Choroid plexus epithelial cell (primary cell): ENCODE measurements at regions not wholly inside any gene's neighbourhood (a gene's known extent, or its start where the extent isn't known, plus 50 kb on each side); places are given as distances from the start of the nearest gene placed in this dataset.
"Not testable (repeated sequence)": the region's sequence is repeated elsewhere in the genome, so short reads cannot be mapped to it uniquely, and the experiment has no call there.

ENCODE experiments used
- DNase-seq: peaks from one replicate; pipeline ENCODE4 v3.0.0-alpha.2; 2010; ENCODE audit warnings: low read depth
- H3K4me3 ChIP-seq: 2 replicates; pipeline ENCODE4 v1.5.1; 2011; ENCODE audit warnings: low read depth, mild to moderate bottlenecking, control low read depth, low read length, moderate library complexity
- TF ChIP-seq, protein P1 (sequence below): conservative IDR thresholded peaks from 2 replicates; pipeline ENCODE4 v1.5.1; 2011; ENCODE audit warnings: low read depth, mild to moderate bottlenecking, control low read depth, inconsistent platforms, low read length, moderate library complexity

- TF ChIP-seq, protein P1, sequence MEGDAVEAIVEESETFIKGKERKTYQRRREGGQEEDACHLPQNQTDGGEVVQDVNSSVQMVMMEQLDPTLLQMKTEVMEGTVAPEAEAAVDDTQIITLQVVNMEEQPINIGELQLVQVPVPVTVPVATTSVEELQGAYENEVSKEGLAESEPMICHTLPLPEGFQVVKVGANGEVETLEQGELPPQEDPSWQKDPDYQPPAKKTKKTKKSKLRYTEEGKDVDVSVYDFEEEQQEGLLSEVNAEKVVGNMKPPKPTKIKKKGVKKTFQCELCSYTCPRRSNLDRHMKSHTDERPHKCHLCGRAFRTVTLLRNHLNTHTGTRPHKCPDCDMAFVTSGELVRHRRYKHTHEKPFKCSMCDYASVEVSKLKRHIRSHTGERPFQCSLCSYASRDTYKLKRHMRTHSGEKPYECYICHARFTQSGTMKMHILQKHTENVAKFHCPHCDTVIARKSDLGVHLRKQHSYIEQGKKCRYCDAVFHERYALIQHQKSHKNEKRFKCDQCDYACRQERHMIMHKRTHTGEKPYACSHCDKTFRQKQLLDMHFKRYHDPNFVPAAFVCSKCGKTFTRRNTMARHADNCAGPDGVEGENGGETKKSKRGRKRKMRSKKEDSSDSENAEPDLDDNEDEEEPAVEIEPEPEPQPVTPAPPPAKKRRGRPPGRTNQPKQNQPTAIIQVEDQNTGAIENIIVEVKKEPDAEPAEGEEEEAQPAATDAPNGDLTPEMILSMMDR: peak; percentile 40
- not testable (repeated sequence) for H3K4me3 ChIP-seq
- DNase-seq: peak; percentile 38
Measured at GRCh38 chr7:35945621-35946020, 144.8 kb downstream of the SEPTIN7 start.

GRCh38 chr7:35955735-35956134 lies 154.9 kb downstream of the SEPTIN7 start:
- not testable (repeated sequence) for H3K4me3 ChIP-seq, DNase-seq

GRCh38 chr7:35956988-35957387 lies 156.1 kb downstream of the SEPTIN7 start:
- not testable (repeated sequence) for DNase-seq

GRCh38 chr7:35961260-35961659 lies 160.4 kb downstream of the SEPTIN7 start:
- not testable (repeated sequence) for DNase-seq, H3K4me3 ChIP-seq

More at GRCh38 chr7:35956988-35957387, 156.1 kb downstream of the SEPTIN7 start:
- not testable (repeated sequence) for H3K4me3 ChIP-seq

DNA sequence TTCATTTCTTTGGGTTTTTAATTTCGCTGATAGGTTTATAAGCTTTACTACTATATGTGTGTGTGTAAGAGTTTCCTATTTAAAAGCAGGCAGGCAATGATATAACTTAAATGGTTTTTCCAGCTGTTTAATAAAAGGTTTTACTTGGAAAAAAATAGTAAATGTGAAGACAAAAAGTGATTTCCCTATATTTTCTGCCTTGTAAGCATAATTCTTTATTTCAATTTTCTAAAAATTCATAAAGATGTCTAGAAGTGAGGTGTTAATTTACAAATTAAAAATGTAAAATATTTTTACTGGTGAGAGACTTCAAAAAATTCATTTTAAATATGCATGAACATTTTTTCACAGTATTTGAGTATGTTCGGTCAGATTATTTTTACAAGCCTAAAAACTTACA lies 161.8 kb downstream of the SEPTIN7 start:
- DNase-seq, H3K4me3 ChIP-seq: not testable (repeated sequence)

- TF ChIP-seq, protein P1: no peak
- DNase-seq: no peak
- peak overlapping the region; percentile 24 for H3K4me3 ChIP-seq
Measured at GRCh38 chr7:35967366-35968139, 166.7 kb downstream of the SEPTIN7 start.

DNA sequence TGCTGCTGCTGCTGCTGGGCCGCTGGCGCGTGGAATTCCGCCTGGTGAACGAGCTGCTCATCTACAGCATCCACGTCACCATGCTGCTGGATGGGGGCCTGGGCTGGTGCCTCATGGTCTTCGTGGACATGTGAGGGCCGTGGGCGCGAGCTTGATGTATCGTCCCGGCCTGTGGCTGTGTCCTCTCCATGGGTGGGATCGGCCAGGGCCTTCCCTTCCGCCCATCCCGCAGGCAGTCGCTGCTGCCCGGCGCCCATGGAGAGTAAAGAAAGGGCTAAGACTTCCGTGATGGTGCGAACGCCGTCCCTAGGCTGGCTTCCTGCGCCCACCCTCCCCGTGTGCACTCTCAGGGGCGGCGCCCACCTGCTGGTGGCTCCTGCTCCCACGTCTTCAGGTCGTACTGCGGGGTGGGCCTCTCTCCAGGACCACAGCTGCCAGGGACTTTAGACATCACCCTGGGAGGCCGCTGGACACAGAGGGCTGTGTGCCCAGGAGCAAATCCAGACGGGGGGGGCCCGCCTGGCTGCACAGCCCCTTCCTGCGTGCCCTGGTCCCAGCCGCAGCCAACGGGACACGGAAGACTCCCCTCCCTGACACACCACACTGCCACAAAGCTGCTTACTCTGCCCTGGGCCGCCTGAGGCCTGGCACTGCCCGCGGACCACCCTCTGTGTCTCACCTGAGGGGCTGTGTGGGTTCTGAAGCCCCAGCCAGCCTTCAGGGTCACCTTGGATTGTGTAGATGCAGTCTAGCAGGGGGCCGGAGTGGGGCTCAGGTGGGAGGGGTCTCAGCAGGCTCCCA lies 167.5 kb downstream of the SEPTIN7 start:
- TF ChIP-seq, protein P1: no peak
- no peak overlapping the region for H3K4me3 ChIP-seq
- DNase-seq: no peak

GRCh38 chr7:35969066-35969465 lies 168.2 kb downstream of the SEPTIN7 start:
- no peak for DNase-seq
- H3K4me3 ChIP-seq: no peak overlapping the region
- TF ChIP-seq, protein P1: no peak

DNA sequence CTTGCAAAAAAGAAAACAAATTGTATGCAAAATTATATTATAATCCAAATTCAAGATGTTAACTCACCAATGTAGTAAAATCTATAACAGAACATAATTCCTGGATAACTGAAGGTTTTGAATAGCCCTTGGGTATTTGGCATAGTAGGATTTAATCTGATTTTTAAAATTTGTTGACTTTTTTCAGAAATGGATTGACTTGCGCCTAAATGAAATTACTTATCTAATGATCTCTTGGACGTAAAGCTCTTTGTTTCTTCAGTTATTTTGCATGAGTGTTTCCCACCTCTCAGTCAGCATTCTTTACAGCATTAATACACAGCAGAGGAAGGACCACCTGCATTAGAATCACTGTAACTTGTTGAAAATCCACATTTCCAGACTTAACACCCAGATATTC lies 169.6 kb downstream of the SEPTIN7 start:
- no peak for DNase-seq
- TF ChIP-seq, protein P1: no peak
- H3K4me3 ChIP-seq: no peak overlapping the region
